Testis (tissue), 2 donors: ENCODE measurements at regions not wholly inside any gene's neighbourhood (a gene's known extent, or its start where the extent isn't known, plus 50 kb on each side); places are given as distances from the start of the nearest gene placed in this dataset.

Source experiments
- POLR2A ChIP-seq: fragments of 450-650 bp; IDR thresholded peaks from one replicate; pipeline ENCODE4 v1.6.1; 2017; ENCODE audit warnings: antibody characterized with exemption, mild to moderate bottlenecking, moderate library complexity
- TF ChIP-seq, protein P1 (sequence below), 3 experiments: fragments of 450-650 bp in 2 of 3; fragments of 200-600 bp in 1 of 3; sonication (generic) in 1 of 3; IDR thresholded peaks; one replicate each; pipeline ENCODE4 v1.5.1; 2016 to 2019; ENCODE audit warnings: antibody characterized with exemption in 3 of 3, mild to moderate bottlenecking in 2 of 3, moderate library complexity in 1 of 3

DNA sequence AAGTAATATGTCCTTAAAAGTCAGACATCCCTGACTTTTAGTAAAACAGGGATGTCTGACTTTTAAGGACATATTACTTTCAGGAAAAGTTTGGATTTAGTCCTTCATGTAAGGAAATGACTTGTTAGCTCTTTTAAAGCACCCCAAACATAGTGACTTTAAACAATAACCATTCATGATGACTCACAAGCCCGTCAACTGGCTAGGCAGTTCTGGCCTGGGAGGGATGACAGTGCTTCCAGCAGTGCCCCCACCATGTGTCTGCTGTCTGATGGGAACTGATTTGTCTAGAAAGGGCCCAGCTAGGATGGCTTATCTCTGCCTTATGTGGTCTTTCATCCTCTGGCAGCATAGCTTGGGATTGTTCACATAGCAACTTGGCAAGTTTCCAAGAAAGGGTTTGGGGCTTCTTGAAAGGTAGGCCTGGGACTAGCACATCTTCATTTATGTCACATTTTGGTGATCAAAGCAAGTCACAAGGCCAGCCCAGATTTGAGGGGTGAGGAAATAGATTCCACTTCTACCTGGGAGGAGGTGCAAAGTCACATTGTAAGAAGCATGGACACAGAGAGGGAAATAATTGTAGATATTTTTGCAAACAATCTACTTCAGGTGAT is 143.5 kb downstream of the C1orf94 start:
- TF ChIP-seq POLR2A = no peak
- TF ChIP-seq, protein P1, sequence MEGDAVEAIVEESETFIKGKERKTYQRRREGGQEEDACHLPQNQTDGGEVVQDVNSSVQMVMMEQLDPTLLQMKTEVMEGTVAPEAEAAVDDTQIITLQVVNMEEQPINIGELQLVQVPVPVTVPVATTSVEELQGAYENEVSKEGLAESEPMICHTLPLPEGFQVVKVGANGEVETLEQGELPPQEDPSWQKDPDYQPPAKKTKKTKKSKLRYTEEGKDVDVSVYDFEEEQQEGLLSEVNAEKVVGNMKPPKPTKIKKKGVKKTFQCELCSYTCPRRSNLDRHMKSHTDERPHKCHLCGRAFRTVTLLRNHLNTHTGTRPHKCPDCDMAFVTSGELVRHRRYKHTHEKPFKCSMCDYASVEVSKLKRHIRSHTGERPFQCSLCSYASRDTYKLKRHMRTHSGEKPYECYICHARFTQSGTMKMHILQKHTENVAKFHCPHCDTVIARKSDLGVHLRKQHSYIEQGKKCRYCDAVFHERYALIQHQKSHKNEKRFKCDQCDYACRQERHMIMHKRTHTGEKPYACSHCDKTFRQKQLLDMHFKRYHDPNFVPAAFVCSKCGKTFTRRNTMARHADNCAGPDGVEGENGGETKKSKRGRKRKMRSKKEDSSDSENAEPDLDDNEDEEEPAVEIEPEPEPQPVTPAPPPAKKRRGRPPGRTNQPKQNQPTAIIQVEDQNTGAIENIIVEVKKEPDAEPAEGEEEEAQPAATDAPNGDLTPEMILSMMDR (IDR thresholded peaks at IDR 0.05) = no peak
